ENCODE measurements at regions not wholly inside any gene's neighbourhood (a gene's known extent, or its start where the extent isn't known, plus 50 kb on each side); places are given as distances from the start of the nearest gene placed in this dataset.
"Not testable (repeated sequence)": the region's sequence is repeated elsewhere in the genome, so short reads cannot be mapped to it uniquely, and the experiment has no call there.

DNA sequence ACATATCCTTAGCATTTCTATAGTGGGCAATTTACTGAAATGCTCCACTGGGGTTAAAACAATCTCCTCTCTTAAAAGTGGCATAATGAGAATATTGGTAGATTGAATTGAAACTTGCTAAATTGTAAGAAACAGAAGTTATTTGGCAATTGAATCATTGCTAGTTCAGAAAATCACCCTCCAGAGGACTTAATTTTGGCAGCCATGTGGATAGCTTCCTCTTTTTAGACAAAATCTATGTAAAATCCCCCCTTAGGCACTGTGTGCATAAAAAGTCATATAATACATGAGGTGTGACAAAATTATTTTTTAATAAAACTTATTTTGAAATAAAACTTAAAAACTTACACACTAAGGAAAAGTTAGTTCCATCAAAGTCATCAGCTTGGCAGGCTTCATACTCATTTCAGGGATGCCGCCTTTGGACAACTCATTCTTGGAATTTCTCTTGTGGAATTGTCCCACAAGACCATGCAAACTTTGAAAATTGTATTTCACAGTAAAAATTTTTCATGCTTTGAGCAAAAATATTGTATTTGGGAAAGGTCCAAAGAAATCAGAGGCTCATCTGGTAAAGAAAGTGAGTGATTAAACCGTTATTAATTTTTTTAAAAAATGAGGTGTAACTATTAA is 473.0 kb downstream of the BCKDHB start:
- Histone ChIP-seq H3K27ac (ENCODE audit: low read depth in 2 of 2, low read length in 1 of 2) (no peak overlapping the region), H3K27me3 (ENCODE audit: insufficient read depth) (no peaks in the 10 kb centered on the region), H4K20me1 (ENCODE audit: insufficient read depth) (no peaks in the 10 kb centered on the region), H3K9me2 (no peaks in the 10 kb centered on the region; the same call in 1 of the 2 replicates), H3K4me1 (ENCODE audit: control insufficient read depth in 1 of 2, insufficient read depth in 2 of 2, low read depth in 1 of 2, low read length in 1 of 2) (no peaks in the 10 kb centered on the region), H2AFZ (ENCODE audit: low read depth) (no peak overlapping the region), H3K9ac (no peak overlapping the region), H3K79me2 (ENCODE audit: insufficient read depth) (no peaks in the 10 kb centered on the region), H3K4me3 (ENCODE audit: low read depth in 2 of 2, low read length in 1 of 2) (no peak overlapping the region), H3K36me3 (replicated peaks in 1 of 2; ENCODE audit: control insufficient read depth in 1 of 2, insufficient read depth in 2 of 2, low read length in 1 of 2) (no peaks in the 10 kb centered on the region), H3K9me3 (no peaks in the 10 kb centered on the region), H3K4me2 (no peak overlapping the region), H3F3A (replicated peaks; ENCODE audit: insufficient read depth) (no peaks in the 10 kb centered on the region)
- ChIA-PET CTCF (interaction anchor here (1.5 kb wide), 1 partner anchor 26 kb away, joined by 3 read pairs; no protein-coding TSS in a partner anchor), POLR2A (no interaction called here)
- no peak for DNase-seq
- TF ChIP-seq MEF2A (IDR thresholded peaks at IDR 0.05; ENCODE audit: borderline replicate concordance, low read depth) (no peak), MXI1 (IDR thresholded peaks at IDR 0.05; ENCODE audit: low read depth, low read length) (no peak), EP300 (IDR thresholded peaks at IDR 0.05; ENCODE audit: borderline replicate concordance in 1 of 2, low read depth in 1 of 2, low read length in 1 of 2) (no peak), GATA2 (CRISPR knock-in tag; IDR thresholded peaks at IDR 0.05) (no peak)
- TF ChIP-seq, protein P1, sequence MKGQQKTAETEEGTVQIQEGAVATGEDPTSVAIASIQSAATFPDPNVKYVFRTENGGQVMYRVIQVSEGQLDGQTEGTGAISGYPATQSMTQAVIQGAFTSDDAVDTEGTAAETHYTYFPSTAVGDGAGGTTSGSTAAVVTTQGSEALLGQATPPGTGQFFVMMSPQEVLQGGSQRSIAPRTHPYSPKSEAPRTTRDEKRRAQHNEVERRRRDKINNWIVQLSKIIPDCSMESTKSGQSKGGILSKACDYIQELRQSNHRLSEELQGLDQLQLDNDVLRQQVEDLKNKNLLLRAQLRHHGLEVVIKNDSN (IDR thresholded peaks at IDR 0.05; ENCODE audit: borderline replicate concordance, low read depth) = no peak
- TF ChIP-seq, protein P2, sequence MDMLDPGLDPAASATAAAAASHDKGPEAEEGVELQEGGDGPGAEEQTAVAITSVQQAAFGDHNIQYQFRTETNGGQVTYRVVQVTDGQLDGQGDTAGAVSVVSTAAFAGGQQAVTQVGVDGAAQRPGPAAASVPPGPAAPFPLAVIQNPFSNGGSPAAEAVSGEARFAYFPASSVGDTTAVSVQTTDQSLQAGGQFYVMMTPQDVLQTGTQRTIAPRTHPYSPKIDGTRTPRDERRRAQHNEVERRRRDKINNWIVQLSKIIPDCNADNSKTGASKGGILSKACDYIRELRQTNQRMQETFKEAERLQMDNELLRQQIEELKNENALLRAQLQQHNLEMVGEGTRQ (IDR thresholded peaks at IDR 0.05; ENCODE audit: borderline replicate concordance, low read depth, low read length) = no peak
- TF ChIP-seq, protein P3, sequence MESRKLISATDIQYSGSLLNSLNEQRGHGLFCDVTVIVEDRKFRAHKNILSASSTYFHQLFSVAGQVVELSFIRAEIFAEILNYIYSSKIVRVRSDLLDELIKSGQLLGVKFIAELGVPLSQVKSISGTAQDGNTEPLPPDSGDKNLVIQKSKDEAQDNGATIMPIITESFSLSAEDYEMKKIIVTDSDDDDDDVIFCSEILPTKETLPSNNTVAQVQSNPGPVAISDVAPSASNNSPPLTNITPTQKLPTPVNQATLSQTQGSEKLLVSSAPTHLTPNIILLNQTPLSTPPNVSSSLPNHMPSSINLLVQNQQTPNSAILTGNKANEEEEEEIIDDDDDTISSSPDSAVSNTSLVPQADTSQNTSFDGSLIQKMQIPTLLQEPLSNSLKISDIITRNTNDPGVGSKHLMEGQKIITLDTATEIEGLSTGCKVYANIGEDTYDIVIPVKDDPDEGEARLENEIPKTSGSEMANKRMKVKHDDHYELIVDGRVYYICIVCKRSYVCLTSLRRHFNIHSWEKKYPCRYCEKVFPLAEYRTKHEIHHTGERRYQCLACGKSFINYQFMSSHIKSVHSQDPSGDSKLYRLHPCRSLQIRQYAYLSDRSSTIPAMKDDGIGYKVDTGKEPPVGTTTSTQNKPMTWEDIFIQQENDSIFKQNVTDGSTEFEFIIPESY (IDR thresholded peaks at IDR 0.05; ENCODE audit: borderline replicate concordance, low read depth) = no peak
- 93% methylated on average over 2 of the region's 2 CpGs for WGBS (ENCODE audit: low lambda C conversion rate)

DNA sequence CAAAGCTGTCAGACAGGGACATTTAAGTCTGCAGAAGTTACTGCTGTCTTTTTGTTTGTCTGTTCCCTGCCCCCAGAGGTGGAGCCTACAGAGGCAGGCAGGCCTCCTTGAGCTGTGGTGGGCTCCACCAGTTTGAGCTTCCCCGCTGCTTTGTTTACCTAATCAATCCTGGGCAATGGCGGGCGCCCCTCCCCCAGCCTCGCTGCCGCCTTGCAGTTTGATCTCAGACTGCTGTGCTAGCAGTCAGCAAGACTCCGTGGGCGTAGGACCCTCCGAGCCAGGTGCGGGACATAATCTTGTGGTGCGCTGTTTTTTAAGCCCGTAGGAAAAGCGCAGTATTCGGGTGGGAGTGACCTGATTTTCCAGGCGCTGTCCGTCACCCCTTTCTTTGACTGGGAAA is 466.8 kb downstream of the BCKDHB start:
- POLR2A ChIA-PET, DNase-seq: not testable (repeated sequence)
- 94% methylated on average over 15 of the region's 15 CpGs for WGBS (ENCODE audit: low lambda C conversion rate)

More for the DNA sequence above, 466.8 kb downstream of the BCKDHB start:
- H3K4me2 ChIP-seq; H3K4me3 ChIP-seq (ENCODE audit: low read depth in 2 of 2, low read length in 1 of 2); H2AFZ ChIP-seq (ENCODE audit: low read depth); H3K9ac ChIP-seq; H3K36me3 ChIP-seq (replicated peaks in 1 of 2; ENCODE audit: control insufficient read depth in 1 of 2, insufficient read depth in 2 of 2, low read length in 1 of 2); CTCF ChIA-PET; H3K79me2 ChIP-seq (ENCODE audit: insufficient read depth); H3K9me3 ChIP-seq; H3K9me2 ChIP-seq; H3K27ac ChIP-seq (ENCODE audit: low read depth in 2 of 2, low read length in 1 of 2); H4K20me1 ChIP-seq (ENCODE audit: insufficient read depth); H3F3A ChIP-seq (replicated peaks; ENCODE audit: insufficient read depth); H3K27me3 ChIP-seq (ENCODE audit: insufficient read depth); H3K4me1 ChIP-seq (ENCODE audit: control insufficient read depth in 1 of 2, insufficient read depth in 2 of 2, low read depth in 1 of 2, low read length in 1 of 2): not testable (repeated sequence)
